ENCODE measurements at regions not wholly inside any gene's neighbourhood (a gene's known extent, or its start where the extent isn't known, plus 50 kb on each side); places are given as distances from the start of the nearest gene placed in this dataset.

- TF ChIP-seq CTCF (IDR thresholded peaks at IDR 0.05) (no peak), POLR2A (IDR thresholded peaks at IDR 0.05) (no peak)
Observed at GRCh38 chr7:26071622-26072456, 80.2 kb upstream of the NFE2L3 start.

All from Peyer's patch (tissue), 4 donors.